Parathyroid adenoma (tissue), 2 donors: ENCODE measurements at regions not wholly inside any gene's neighbourhood (a gene's known extent, or its start where the extent isn't known, plus 50 kb on each side); places are given as distances from the start of the nearest gene placed in this dataset.

Experiments used
- H2AFZ ChIP-seq: fragments of 300-600 bp; sonication (generic); one replicate; pipeline ENCODE4 v1.7.0; 2017; ENCODE audit warnings: antibody characterized with exemption, mild to moderate bottlenecking
- H3K27ac ChIP-seq: fragments of 300-600 bp; sonication (generic); one replicate; pipeline ENCODE4 v1.7.0; 2017
- H3K27me3 ChIP-seq: fragments of 300-600 bp; sonication (generic); one replicate; pipeline ENCODE4 v1.7.0; 2017; ENCODE audit warnings: low read length; ENCODE audit not compliant: control insufficient read depth, insufficient read depth
- H3K36me3 ChIP-seq: fragments of 300-600 bp; sonication (generic); one replicate; pipeline ENCODE4 v1.7.0; 2017; ENCODE audit warnings: low read length; ENCODE audit not compliant: control insufficient read depth, insufficient read depth
- H3K4me1 ChIP-seq: fragments of 300-600 bp; sonication (generic); one replicate; pipeline ENCODE4 v1.7.0; 2017; ENCODE audit warnings: control low read depth
- H3K4me2 ChIP-seq: fragments of 300-600 bp; sonication (generic); one replicate; pipeline ENCODE4 v1.7.0; 2017; ENCODE audit warnings: low read length
- H3K4me3 ChIP-seq: fragments of 300-600 bp; sonication (generic); one replicate; pipeline ENCODE4 v1.7.0; 2017; ENCODE audit warnings: low read depth, low read length
- H3K79me2 ChIP-seq: fragments of 300-600 bp; sonication (generic); one replicate; pipeline ENCODE4 v1.7.0; 2017; ENCODE audit warnings: control low read depth
- H3K9ac ChIP-seq: fragments of 300-600 bp; sonication (generic); one replicate; pipeline ENCODE4 v1.7.0; 2017; ENCODE audit warnings: mild to moderate bottlenecking
- H3K9me3 ChIP-seq: fragments of 300-600 bp; sonication (generic); one replicate; pipeline ENCODE4 v1.7.0; 2017; ENCODE audit warnings: low read length; ENCODE audit not compliant: control insufficient read depth
- CTCF ChIP-seq: fragments of 300-600 bp; sonication (generic); IDR thresholded peaks from one replicate; pipeline ENCODE4 v1.7.0; 2017; ENCODE audit warnings: antibody characterized with exemption, mild to moderate bottlenecking
- donor health status: primary hyperparathyroidism.

GRCh38 chr14:94946244-94946643 lies 176.3 kb upstream of the GSC start:
- no peaks in the 10 kb centered on the region for H3K79me2 ChIP-seq
- no peaks in the 10 kb centered on the region for H3K9me3 ChIP-seq
- no peaks in the 10 kb centered on the region for H3K36me3 ChIP-seq
- H3K4me3 ChIP-seq = no peak overlapping the region
- no peak for TF ChIP-seq CTCF
- no peak overlapping the region for H3K27ac ChIP-seq
- no peak overlapping the region for H3K9ac ChIP-seq
- no peaks in the 10 kb centered on the region for H3K4me1 ChIP-seq
- no peak overlapping the region for H3K4me2 ChIP-seq
- no peak overlapping the region for H2AFZ ChIP-seq
- H3K27me3 ChIP-seq = no peaks in the 10 kb centered on the region

GRCh38 chr14:94945615-94946014 lies 175.7 kb upstream of the GSC start:
- H3K9me3 ChIP-seq = no peaks in the 10 kb centered on the region
- no peaks in the 10 kb centered on the region for H3K79me2 ChIP-seq
- no peak for TF ChIP-seq CTCF
- no peak overlapping the region for H3K4me3 ChIP-seq
- H3K27me3 ChIP-seq = no peaks in the 10 kb centered on the region
- H3K9ac ChIP-seq = no peak overlapping the region
- H3K4me2 ChIP-seq = no peak overlapping the region
- H2AFZ ChIP-seq = no peak overlapping the region
- no peaks in the 10 kb centered on the region for H3K4me1 ChIP-seq
- H3K36me3 ChIP-seq = no peaks in the 10 kb centered on the region
- H3K27ac ChIP-seq = no peak overlapping the region

- no peaks in the 10 kb centered on the region for H3K27me3 ChIP-seq
- H3K27ac ChIP-seq = no peak overlapping the region
- no peak for TF ChIP-seq CTCF
Measured at GRCh38 chr14:94944636-94945258, 174.8 kb upstream of the GSC start.

GRCh38 chr14:94942601-94943000 lies 172.7 kb upstream of the GSC start:
- H3K79me2 ChIP-seq = no peaks in the 10 kb centered on the region
- H3K9me3 ChIP-seq = no peaks in the 10 kb centered on the region
- H3K4me2 ChIP-seq = no peak overlapping the region
- TF ChIP-seq CTCF = no peak
- H2AFZ ChIP-seq = no peak overlapping the region
- H3K27ac ChIP-seq = no peak overlapping the region
- H3K9ac ChIP-seq = no peak overlapping the region
- no peaks in the 10 kb centered on the region for H3K36me3 ChIP-seq
- H3K4me1 ChIP-seq = no peaks in the 10 kb centered on the region
- no peaks in the 10 kb centered on the region for H3K27me3 ChIP-seq
- no peak overlapping the region for H3K4me3 ChIP-seq

More at GRCh38 chr14:94944636-94945258, 174.8 kb upstream of the GSC start:
- H2AFZ ChIP-seq = no peak overlapping the region
- no peaks in the 10 kb centered on the region for H3K36me3 ChIP-seq
- no peak overlapping the region for H3K9ac ChIP-seq
- no peaks in the 10 kb centered on the region for H3K4me1 ChIP-seq
- H3K79me2 ChIP-seq = no peaks in the 10 kb centered on the region
- no peaks in the 10 kb centered on the region for H3K9me3 ChIP-seq
- no peak overlapping the region for H3K4me3 ChIP-seq
- H3K4me2 ChIP-seq = no peak overlapping the region

GRCh38 chr14:94941311-94941710 lies 171.4 kb upstream of the GSC start:
- H3K36me3 ChIP-seq = no peaks in the 10 kb centered on the region
- H3K9me3 ChIP-seq = no peaks in the 10 kb centered on the region
- H3K27ac ChIP-seq = no peak overlapping the region
- no peak overlapping the region for H2AFZ ChIP-seq
- no peak overlapping the region for H3K4me2 ChIP-seq
- no peaks in the 10 kb centered on the region for H3K4me1 ChIP-seq
- no peak for TF ChIP-seq CTCF
- H3K4me3 ChIP-seq = no peak overlapping the region
- no peak overlapping the region for H3K9ac ChIP-seq
- no peaks in the 10 kb centered on the region for H3K27me3 ChIP-seq
- H3K79me2 ChIP-seq = no peaks in the 10 kb centered on the region
